SK-N-SH (cell line): ENCODE measurements at regions not wholly inside any gene's neighbourhood (a gene's known extent, or its start where the extent isn't known, plus 50 kb on each side); places are given as distances from the start of the nearest gene placed in this dataset.

ENCODE experiments used
- CTCF ChIA-PET: fragments of 300-600, 350-600 bp; formaldehyde crosslinking; extraction: SDS; loops from one replicate; lab custom pipeline; 2021; lab: Yijun Ruan, JAX
- POLR2A ChIA-PET: fragments of 350-600 bp; sonication (Branson Sonifier 250); formaldehyde crosslinking; extraction: SDS; loops from one replicate; lab custom pipeline; 2020; ENCODE audit warnings: antibody characterized with exemption, inconsistent platforms; lab: Yijun Ruan, JAX
- DNase-seq: peaks from one replicate; pipeline ENCODE4 v3.0.0; 2012
- H2AFZ ChIP-seq: fragments of 200-600 bp; sonication (generic); 2 replicates; pipeline ENCODE4 v1.8.1; 2016; ENCODE audit warnings: antibody characterized with exemption, mild to moderate bottlenecking, low read depth
- H3F3A ChIP-seq: fragments of 200-600 bp; sonication (generic); replicated peaks from 2 replicates; pipeline ENCODE3; 2016; ENCODE audit warnings: antibody characterized with exemption, mild to moderate bottlenecking; ENCODE audit not compliant: insufficient read depth
- H3K27ac ChIP-seq, 2 experiments: fragments of 200-500 bp in 1 of 2; fragments of 200-600 bp in 1 of 2; sonication (Bioruptor generic) in 1 of 2; sonication (generic), shearing (Covaris generic) in 1 of 2; 2 replicates each; pipeline versions ENCODE4 v1.5.1 to v1.6.1; 2014 to 2016; ENCODE audit warnings: low read depth in 2 of 2, inconsistent platforms in 1 of 2, low read length in 1 of 2, mild to moderate bottlenecking in 1 of 2, mixed read lengths in 1 of 2
- H3K27me3 ChIP-seq: fragments of 200-600 bp; sonication (generic), shearing (Covaris generic); 2 replicates; pipeline ENCODE4 v1.6.1; 2016; ENCODE audit warnings: mixed run types; ENCODE audit not compliant: insufficient read depth
- H3K36me3 ChIP-seq, 2 experiments: fragments of 200-500 bp in 1 of 2; fragments of 200-600 bp in 1 of 2; sonication (Bioruptor generic) in 1 of 2; sonication (generic) in 1 of 2; replicated peaks in 1 of 2; 2 replicates each; pipeline versions ENCODE3 to v1.5.1; 2014 to 2016; ENCODE audit warnings: low read length in 1 of 2, mild to moderate bottlenecking in 1 of 2; ENCODE audit not compliant: insufficient read depth in 2 of 2, control insufficient read depth in 1 of 2
- H3K4me1 ChIP-seq, 2 experiments: fragments of 200-500 bp in 1 of 2; fragments of 200-600 bp in 1 of 2; sonication (Bioruptor generic) in 1 of 2; sonication (generic), shearing (Covaris generic) in 1 of 2; 2 replicates each; pipeline versions ENCODE4 v1.5.1 to v1.6.1; 2014 to 2016; ENCODE audit warnings: low read depth in 1 of 2, low read length in 1 of 2, mixed run types in 1 of 2; ENCODE audit not compliant: insufficient read depth in 2 of 2, control insufficient read depth in 1 of 2
- H3K4me2 ChIP-seq: fragments of 200-600 bp; sonication (generic), shearing (Covaris generic); 2 replicates; pipeline ENCODE4 v1.6.1; 2017; ENCODE audit warnings: mixed run types
- H3K4me3 ChIP-seq, 2 experiments: fragments of 200-500 bp in 1 of 2; fragments of 200-600 bp in 1 of 2; sonication (Bioruptor generic) in 1 of 2; sonication (generic), shearing (Covaris generic) in 1 of 2; 2 replicates each; pipeline versions ENCODE4 v1.5.1 to v1.8.1; 2014 to 2016; ENCODE audit warnings: low read depth in 2 of 2, inconsistent platforms in 1 of 2, low read length in 1 of 2, mild to moderate bottlenecking in 1 of 2, mixed read lengths in 1 of 2, moderate library complexity in 1 of 2
- H3K79me2 ChIP-seq: fragments of 200-600 bp; sonication (generic); 2 replicates; pipeline ENCODE4 v1.8.1; 2017; ENCODE audit warnings: mild to moderate bottlenecking; ENCODE audit not compliant: insufficient read depth
- H3K9ac ChIP-seq: fragments of 200-600 bp; sonication (generic); 2 replicates; pipeline ENCODE4 v1.6.1; 2017; ENCODE audit warnings: mixed run types
- H3K9me2 ChIP-seq: fragments of 200-600 bp; sonication (generic); 2 replicates; pipeline ENCODE4 v1.6.1; 2017; ENCODE audit warnings: mixed run types
- H3K9me3 ChIP-seq: fragments of 200-600 bp; sonication (generic); 2 replicates; pipeline ENCODE4 v1.6.1; 2017; ENCODE audit warnings: mixed run types, mild to moderate bottlenecking, moderate library complexity
- H4K20me1 ChIP-seq: fragments of 200-600 bp; sonication (generic); 2 replicates; pipeline ENCODE4 v1.6.1; 2017; ENCODE audit warnings: mild to moderate bottlenecking, mixed run types; ENCODE audit not compliant: insufficient read depth
- CTCF ChIP-seq: fragments of 200-600 bp; sonication (generic); IDR thresholded peaks from 2 replicates; pipeline ENCODE4 v1.6.1; 2017; ENCODE audit warnings: antibody characterized with exemption, mild to moderate bottlenecking, moderate library complexity
- GATA2 ChIP-seq: sonication (generic); formaldehyde crosslinking; IDR thresholded peaks from 2 replicates; pipeline ENCODE4 v1.5.0; 2020; ENCODE audit warnings: mild to moderate bottlenecking, missing genetic modification reagents
- NRF1 ChIP-seq: IDR thresholded peaks from 2 replicates; pipeline ENCODE4 v1.6.1; 2012; ENCODE audit warnings: low read depth, mild to moderate bottlenecking, low read length
- SMC3 ChIP-seq: IDR thresholded peaks from 2 replicates; pipeline ENCODE4 v1.6.1; 2012; ENCODE audit warnings: low read depth, low read length, improper control_type of control experiment
- YY1 ChIP-seq: IDR thresholded peaks from 2 replicates; pipeline ENCODE4 v1.4.0; 2012; ENCODE audit warnings: low read depth, mild to moderate bottlenecking
- WGBS: methylation state at CpG from one replicate; pipeline ENCODE4 v1.1.6; 2017; ENCODE audit warnings: low lambda C conversion rate; 5-methylcytosine and 5-hydroxymethylcytosine counted together
- TF ChIP-seq, protein P1 (sequence below): IDR thresholded peaks from 2 replicates; pipeline ENCODE4 v1.4.0; 2012; ENCODE audit warnings: low read depth, borderline replicate concordance
- TF ChIP-seq, protein P2 (sequence below): fragments of 150-350 bp; IDR thresholded peaks from 2 replicates; pipeline ENCODE4 v1.6.1; 2016; ENCODE audit warnings: mild to moderate bottlenecking, low read depth, low read length

GRCh38 chrX:54633641-54634040, 103.6 kb downstream of the GNL3L start (continued):
- no peak for TF ChIP-seq CTCF
- TF ChIP-seq SMC3: no peak
- TF ChIP-seq GATA2 (CRISPR knock-in tag): no peak

GRCh38 chrX:54639018-54639345, 109.0 kb downstream of the GNL3L start:
- Histone ChIP-seq H3K4me3 (peak overlapping the region; percentile 59 to 66; a peak in 3 of 4 replicates), H3K27me3 (no peaks in the 10 kb centered on the region), H3K79me2 (no peaks in the 10 kb centered on the region; the same call in 1 of the 2 replicates), H3K9ac (peak overlapping the region; percentile 81), H3K4me2 (peak overlapping the region; percentile 67), H3K4me1 (peaks cover 0 to 9% of the 10 kb centered on the region in 2 experiments; a peak in 2 of 4 replicates), H2AFZ (peak overlapping the region; percentile 91), H4K20me1 (no peaks in the 10 kb centered on the region), H3K9me3 (no peaks in the 10 kb centered on the region), H3K27ac (peak overlapping the region; percentile 95 to 96), H3F3A (peaks cover 3% of the 10 kb centered on the region), H3K36me3 (no peaks in the 10 kb centered on the region), H3K9me2 (no peaks in the 10 kb centered on the region)
- no peak for DNase-seq
- POLR2A ChIA-PET: interaction anchor here (1.2 to 2.6 kb wide), 6 partner anchors 57 to 361 kb away, joined by 4 to 33 read pairs (median 8); partner anchors contain the start of genes APEX2, GNL3L and MAGED2
- CTCF ChIA-PET: interaction anchor here (1.2 to 2.5 kb wide), 4 partner anchors 11 to 283 kb away, joined by 3 to 14 read pairs (median 4); partner anchors contain the start of gene MAGED2
- TF ChIP-seq NRF1 (no peak), YY1 (no peak)
- TF ChIP-seq, protein P1, sequence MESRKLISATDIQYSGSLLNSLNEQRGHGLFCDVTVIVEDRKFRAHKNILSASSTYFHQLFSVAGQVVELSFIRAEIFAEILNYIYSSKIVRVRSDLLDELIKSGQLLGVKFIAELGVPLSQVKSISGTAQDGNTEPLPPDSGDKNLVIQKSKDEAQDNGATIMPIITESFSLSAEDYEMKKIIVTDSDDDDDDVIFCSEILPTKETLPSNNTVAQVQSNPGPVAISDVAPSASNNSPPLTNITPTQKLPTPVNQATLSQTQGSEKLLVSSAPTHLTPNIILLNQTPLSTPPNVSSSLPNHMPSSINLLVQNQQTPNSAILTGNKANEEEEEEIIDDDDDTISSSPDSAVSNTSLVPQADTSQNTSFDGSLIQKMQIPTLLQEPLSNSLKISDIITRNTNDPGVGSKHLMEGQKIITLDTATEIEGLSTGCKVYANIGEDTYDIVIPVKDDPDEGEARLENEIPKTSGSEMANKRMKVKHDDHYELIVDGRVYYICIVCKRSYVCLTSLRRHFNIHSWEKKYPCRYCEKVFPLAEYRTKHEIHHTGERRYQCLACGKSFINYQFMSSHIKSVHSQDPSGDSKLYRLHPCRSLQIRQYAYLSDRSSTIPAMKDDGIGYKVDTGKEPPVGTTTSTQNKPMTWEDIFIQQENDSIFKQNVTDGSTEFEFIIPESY: no peak
- TF ChIP-seq, protein P2, sequence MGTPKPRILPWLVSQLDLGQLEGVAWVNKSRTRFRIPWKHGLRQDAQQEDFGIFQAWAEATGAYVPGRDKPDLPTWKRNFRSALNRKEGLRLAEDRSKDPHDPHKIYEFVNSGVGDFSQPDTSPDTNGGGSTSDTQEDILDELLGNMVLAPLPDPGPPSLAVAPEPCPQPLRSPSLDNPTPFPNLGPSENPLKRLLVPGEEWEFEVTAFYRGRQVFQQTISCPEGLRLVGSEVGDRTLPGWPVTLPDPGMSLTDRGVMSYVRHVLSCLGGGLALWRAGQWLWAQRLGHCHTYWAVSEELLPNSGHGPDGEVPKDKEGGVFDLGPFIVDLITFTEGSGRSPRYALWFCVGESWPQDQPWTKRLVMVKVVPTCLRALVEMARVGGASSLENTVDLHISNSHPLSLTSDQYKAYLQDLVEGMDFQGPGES: no peak
- 35% methylated on average over 3 of the region's 3 CpGs for WGBS
